HG03175 (cell line): ENCODE measurements at regions not wholly inside any gene's neighbourhood (a gene's known extent, or its start where the extent isn't known, plus 50 kb on each side); places are given as distances from the start of the nearest gene placed in this dataset.

Experiments used
- ATAC-seq: cut with Tn5 transposase; IDR thresholded peaks from one replicate; pipeline ENCODE4 v1.9.1; 2021; ENCODE audit warnings: mild to moderate bottlenecking, moderate library complexity; ENCODE audit not compliant: unreplicated experiment

DNA sequence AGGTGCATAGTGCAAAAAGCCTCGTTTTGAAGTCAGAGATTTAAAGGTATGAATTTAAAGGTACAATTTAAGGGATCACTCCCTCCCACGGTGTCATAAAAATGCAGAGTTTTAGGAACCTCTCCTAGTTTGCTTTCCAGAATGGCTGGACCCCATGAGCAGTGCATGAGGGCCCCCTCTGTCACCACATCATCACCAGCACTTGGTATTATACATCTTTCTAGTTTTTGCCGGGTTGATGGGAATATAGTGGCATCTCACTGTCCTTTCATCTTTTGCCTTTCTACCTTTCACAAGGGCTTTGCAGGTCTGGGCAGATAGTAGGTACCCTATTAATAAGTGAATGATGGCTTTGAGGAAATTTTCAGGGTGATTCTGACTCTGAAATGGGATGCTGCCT, 103.6 kb upstream of the AGBL1 start:
- no peak for ATAC-seq

DNA sequence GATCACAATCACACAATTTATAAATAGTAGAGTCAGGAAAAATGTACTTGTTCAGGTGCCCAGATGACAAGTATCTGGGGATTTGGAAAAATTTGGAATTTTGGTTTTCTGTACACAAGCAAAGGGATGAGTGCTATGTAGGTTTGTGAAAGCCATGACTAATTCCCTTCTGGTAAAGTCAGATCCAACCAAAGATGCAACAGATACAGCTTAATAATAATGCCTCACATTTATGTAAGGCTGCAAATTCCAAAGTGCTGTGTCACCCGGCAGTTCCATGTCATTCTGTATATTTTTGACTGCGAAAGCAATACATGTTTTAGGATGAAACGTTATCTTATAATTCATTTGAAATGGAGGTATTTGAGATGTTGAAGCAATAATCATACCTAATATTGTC, 102.7 kb upstream of the AGBL1 start:
- no peak for ATAC-seq

DNA sequence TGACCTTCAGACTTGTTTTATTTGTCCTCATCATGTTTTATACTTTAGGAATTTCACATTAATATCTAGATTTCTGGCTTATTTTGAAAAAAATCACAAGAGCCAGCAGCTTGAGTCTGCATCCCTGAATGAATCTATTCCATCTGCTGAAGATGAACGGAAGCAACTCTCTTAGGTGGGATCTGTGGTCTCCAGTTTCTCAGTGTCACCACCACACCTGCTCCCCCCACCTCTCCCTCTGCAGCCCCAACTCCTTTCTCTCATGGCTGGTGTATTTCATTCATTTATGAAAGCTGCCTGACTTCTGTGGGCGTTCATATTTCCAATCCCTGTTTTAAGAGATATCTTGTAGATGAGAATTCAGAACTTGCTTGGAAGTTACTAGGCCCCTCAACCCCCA, 102.1 kb upstream of the AGBL1 start:
- no peak for ATAC-seq

DNA sequence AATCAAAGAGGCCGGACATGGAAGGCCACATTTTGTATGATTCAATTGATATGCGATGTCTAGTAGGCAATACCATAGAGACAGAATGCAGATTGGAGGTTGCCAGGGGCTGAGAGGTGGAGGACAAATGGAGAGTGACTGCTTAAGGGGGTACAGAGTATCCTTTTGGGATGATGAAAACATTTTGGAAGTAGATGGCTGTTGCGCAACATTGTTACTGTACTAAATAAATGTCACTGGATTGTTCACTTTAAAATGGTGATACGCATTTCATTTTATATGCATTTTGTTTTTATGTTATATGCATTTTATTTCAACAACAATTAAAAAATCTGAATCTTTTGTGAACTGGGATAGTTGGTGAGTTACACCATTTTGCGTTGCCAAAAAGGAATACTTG, 99.7 kb upstream of the AGBL1 start:
- ATAC-seq: no peak

DNA sequence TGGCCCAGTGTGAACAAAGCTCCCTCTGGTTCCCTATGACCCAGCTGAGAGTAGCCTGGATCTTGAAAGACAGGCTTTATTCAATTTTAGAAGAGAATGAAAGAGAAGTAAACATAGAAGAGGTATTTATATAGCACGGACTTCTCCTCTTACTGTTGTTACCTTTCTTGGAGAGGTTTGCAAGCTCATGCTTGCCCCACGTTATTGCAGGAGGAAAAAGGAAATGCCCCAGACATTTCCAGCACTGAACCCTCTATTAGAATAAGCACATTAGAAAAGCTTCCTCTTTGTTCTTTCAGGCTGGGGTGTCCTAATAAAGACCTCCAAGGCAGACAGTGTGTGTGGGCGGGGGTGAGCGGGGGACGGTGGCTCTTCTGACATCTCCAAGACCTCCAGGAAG, 98.7 kb upstream of the AGBL1 start:
- ATAC-seq: no peak

DNA sequence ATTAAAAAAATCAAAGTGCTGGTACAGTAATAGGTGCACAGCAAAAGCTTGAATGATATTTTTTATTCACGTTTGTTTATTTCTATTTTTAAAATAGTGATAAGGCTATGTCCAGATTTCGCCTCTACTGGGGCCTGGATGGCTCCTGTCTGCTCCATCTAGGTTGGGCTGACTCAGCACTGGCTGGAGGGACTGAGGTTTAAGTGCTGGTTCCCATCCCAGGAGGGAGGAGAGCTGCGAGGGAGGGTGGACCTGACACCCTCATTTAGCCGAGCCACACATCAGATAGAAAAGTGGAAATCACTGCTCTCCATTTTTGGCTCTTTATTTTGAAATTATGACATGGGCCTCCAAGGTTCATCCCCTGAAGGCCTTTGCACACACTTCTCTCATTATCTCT, 95.4 kb upstream of the AGBL1 start:
- no peak for ATAC-seq

DNA sequence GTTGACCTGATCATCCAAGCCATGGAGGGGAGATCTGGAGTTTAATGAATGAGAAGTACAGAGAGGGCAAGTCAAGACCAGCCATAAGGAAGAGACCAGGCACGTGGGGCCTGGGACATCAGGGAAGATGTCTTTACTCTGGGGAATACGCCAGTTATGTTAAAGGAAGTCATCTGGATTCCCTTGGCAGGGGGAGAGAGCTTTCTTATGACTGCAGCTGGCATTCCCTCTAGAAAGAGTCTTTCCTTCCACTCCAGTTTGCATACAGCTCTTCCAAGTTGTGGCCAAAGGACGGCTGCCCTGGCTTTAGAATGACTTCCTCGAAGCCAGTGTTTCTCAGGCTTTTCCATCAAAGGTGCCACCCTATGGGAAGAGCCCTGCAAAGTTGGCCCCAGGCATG, 93.6 kb upstream of the AGBL1 start:
- no peak for ATAC-seq

DNA sequence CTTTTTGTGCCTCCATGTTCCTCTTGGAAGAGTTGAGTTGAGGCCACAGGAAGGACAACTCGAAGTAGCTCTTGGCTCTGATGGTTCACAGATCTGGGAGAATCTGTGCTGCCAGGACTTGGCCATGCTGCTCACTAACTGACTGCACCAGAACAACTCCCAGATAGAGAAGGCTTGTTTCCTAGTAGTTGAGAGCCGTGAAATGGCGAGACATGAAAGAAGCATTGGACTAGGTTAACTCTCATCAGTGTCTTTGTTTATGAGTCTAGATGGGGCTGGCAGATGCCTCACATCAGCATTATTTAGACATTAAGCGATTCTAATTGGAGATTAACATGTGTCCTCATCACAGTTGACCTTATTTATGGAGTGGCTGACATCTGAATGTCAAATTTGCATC, 92.9 kb upstream of the AGBL1 start:
- ATAC-seq: no peak

DNA sequence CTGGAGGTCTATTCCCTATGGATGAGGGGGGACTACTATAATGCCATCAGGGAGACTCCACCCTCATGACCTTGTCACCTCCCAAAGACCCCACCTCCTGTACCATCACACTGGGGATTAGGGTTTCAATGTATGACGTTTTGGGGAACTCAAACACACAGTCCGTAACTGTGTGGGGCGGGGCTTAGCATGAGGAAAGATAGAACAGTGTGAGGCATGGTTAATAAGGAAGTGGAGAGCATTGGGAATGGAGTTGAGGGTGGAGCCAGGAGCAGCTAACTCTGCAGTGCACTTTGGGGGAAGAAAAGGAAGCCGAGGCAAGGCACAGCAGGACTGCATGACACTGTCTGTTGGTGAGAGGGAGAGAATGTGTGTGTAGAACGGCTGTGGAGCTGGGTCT, 90.9 kb upstream of the AGBL1 start:
- ATAC-seq: no peak

DNA sequence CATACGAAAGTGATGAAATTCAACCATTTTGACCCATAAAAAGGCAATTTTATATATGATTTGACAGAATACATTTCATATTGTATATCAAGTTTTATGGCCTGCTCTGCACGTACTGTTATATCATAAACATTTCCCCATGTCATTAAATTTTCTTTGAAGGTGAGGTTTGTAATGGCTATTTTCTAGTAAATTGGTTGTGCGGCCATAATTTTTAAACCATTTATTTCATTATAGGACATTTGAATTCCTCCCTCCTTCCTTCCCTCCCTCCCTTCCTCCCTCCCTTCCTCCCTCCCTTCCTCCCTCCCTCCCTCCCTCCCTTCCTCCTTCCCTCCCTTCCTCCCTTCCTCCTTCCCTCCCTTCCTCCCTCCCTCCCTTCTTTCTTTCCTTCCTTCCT, 87.4 kb upstream of the AGBL1 start:
- ATAC-seq: no peak

DNA sequence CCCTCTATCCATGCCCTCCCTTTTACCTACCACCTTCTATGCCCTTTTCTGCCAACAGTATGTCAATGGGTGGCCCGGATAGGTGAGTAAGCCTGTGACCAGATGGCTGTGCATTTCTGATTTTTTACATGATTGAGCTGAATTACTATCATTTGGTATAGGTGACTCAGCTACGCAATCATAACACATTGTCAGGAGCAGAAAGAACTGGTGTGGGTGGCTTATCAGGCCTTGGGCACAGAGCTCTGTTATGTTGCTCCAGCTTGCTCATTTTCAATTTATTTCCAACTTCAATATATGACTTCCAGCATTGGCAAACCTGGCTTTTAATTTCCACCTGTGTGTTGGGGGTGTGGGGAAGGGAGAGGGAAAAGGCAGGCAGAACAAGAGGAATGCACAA, 86.6 kb upstream of the AGBL1 start:
- ATAC-seq: no peak

DNA sequence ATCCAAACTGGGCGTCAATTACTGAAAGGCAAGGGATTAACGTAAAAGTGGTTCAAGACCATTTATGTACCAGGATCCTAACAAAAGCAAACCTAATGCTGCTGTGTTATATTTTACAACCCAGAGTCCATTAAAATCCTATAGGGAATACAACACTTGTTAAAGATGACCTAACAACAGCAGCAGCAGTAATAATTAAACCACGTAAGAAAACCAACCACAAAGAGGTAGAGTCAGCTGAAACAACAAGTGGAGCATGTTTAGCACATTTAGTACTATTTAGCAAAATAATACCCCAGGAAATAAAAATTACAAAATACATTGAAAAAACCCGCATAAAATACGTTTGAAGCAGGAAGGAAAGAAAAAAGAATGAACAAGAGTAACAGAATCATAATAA, 82.1 kb upstream of the AGBL1 start:
- ATAC-seq: no peak

DNA sequence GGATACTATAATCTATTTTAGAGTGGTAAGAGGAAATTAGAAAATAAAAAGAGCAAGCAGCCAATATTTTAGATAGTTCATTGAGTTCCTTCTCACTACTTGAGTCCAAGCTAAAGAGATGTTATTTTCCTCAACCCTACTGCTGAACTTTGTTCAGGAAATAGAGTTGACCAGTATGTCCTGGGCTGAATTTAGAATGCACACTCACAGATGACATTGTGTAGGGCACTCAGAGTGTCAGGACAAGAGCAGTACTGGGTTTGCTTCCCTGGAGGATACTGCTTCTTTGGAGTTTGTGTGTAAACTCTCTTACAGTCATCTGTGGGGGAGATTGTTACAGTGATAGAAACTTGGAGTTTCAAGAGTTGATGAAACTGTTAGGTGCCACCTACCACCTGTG, 80.0 kb upstream of the AGBL1 start:
- ATAC-seq: no peak

DNA sequence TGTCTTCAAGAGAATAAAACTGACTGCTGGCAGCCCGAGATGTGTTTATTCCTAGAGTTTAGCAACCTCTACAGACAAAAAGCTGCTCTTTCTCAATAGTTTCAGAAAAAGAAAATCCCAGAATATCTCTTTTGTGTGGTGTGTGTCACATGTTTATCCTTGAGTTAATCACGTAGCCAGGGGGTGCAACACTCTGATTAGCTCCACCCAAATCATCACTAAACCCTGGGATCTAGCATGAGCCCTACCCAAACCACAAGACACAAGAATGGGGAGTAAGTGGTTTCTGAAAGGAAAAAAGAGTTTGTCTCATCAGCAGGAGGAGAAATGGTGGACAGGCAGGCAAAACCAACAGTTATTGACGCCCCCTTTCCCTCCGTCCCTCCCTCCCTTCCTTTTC, 78.5 kb upstream of the AGBL1 start:
- ATAC-seq: no peak

DNA sequence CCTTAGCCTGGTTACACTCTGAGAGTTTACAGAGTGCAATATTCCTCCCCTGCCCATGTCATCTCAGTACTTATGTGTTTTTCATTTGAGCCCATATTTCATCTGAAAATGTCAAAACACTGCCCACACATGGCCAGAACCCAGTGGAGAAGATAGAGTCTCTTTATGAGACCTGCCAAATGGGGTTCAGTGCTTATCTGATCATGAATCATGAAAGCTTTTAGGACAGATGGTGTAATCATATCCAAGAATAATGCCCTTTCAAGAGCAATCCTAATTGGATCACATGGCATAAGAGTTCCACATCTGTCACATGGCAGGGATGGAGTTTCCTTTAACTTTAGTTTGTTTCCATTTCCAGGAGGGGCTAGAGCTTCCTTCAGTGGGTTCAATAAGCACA, 77.2 kb upstream of the AGBL1 start:
- no peak for ATAC-seq

DNA sequence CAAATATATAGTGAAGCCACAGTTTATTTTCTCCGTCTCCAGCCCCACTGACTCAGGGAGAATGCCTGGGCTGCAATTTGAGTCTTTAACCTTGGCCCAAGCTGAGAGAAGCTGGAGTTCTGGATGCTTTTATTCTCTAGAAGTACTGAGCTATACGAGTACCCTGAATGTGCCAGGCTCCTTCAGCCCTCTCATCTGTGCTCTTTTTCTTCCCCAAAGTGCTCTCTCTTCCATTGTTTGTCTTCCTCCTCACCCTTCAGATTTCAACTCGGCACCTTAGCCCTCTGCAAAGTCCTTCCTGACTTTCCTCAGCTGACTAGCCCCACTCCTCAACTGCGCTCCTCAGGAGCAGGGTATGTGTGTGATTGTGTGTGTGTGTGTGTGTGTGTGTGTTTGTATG, 75.6 kb upstream of the AGBL1 start:
- no peak for ATAC-seq

DNA sequence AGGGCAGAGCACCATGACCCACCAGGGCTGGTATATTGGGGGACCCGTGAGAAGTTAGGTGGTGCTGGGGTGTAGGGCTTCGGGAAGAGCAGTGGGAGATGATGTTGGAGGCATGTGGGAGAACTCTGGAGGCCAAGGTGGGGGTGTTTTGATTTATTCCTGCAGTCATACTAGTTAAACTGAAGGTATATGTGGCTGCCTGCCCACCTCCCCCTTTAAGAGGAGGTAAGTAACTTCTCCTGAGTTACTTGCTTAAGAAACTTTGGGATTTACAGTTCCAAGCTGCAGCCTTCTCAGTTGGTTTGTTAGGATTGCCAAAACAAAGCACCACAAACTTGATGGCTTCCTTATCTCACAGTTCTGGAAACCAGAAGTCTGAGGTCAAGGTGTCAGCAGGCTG, 73.1 kb upstream of the AGBL1 start:
- ATAC-seq: no peak

DNA sequence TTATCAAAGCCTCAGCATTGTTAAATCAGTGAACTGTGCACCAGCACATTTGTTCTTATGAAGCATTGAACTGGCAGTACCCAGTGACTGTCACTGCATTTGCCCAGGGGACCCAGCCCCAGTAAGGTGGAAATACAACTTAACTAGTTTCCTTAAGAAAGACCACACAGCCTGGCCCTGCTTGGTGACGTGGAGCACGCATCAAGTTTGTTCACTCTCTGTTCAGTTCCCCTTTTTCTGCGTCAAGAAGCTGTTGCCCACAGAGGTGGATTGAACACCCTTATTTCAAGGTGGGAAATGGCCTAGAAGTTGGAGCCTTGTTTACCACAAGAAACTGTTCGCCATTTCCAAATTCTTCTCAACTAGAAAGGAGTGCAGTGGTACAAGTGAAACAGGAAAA, 69.9 kb upstream of the AGBL1 start:
- ATAC-seq: no peak

DNA sequence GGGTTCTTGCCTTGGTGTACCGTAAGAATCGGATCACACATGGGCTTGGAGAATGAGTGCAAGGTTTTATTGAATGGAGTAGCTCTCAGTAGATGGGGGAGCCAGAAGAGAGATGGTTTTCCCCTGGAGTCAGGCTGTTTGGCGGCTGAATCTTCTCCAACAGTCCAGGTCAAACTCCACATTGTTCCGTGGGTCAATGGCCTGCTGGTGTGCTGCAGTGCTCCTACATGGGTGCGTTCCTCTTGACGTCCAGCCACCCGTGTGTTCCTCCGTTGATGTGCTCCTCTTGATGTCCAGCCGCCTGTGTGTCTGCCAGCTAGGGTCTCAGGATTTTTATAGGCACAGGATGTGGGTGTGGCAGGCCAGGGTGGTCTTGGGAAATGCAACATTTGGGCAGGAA, 69.3 kb upstream of the AGBL1 start:
- ATAC-seq: no peak

DNA sequence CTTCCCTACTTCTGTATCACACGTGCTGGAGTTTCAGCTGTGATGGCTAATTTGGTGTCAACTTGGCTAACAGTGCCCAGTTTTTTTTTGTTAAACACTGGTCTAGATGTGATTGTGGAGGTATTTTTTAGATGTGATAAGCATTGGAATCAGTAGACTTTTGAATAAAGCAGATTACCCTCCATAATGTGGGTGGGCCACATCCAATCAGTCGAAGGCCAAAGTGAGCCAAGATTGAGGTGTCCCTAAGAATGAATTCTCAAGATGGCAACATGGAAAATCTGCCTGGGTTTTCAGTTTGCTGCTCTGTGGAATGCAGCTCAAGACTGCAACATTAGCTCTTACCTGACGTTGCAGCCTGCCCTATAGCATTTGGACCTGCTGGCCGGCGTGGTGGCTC, 68.8 kb upstream of the AGBL1 start:
- no peak for ATAC-seq

DNA sequence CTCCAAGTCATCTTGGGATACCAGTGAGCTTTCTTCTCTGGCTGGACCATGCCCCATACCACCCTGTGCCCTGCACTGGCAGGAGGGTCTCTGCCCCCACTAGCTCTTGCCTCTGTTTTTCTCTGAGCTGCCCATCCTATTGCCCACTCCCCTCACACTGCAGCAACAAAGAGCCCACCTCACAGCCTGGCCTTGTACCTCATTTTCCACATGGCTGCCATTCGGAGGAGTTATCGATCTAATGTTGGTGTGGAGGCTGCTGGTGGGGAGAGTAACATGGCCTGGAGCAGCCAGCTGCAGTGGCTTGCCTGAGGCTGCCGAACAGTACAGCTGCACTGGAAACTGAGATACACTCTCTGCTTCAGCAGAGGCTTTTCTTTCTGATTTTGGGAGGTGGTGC, 65.7 kb upstream of the AGBL1 start:
- ATAC-seq: no peak

DNA sequence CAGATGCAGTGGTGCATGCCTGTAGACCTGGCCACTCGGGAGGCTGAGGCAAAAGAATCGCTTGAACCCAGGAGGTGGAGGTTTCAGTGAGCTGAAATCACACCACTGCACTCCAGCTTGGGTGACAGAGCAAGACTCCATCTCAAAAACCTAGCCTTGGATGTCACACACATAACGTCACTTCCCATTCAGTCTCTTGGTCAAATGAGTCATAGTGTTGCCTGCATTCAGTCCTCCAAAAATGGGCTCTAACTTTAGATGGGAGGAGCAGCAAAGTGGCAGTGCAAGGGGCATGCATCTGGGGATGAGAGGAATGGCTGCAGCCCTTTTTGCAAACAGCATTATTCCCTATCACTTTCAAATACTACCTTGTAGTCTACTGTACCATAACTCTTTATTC, 62.9 kb upstream of the AGBL1 start:
- no peak for ATAC-seq

DNA sequence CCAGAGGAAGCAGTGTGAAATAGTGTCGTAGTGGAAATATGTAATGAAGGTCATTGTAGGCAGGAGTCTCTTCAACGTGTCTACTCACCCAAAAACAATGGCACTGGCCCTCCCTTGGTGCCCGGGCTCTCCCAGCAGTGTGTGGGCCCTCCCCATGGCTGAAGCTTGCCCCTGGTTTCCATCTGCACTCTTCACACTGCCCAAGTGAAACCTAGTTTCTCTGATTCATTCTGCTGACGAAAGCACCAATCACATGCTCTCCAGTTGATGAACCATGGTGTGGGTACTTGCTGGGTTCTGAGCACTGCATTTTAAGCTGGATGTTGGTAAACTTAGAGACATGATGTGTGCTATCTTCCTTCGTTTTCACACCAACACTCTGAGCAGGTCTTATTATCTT, 61.0 kb upstream of the AGBL1 start:
- no peak for ATAC-seq
